ENCODE measurements at regions not wholly inside any gene's neighbourhood (a gene's known extent, or its start where the extent isn't known, plus 50 kb on each side); places are given as distances from the start of the nearest gene placed in this dataset.

- H3K27ac ChIP-seq (ENCODE audit: low read depth, low read length) = no peak overlapping the region
- 100% methylated on average over 1 of the region's 2 CpGs for WGBS
Measured at GRCh38 chrX:128884430-128884829, 638.9 kb downstream of the SMARCA1 start.

GRCh38 chrX:128883650-128884049 lies 639.6 kb downstream of the SMARCA1 start:
- Histone ChIP-seq H3K9ac (ENCODE audit: low read depth, low read length) (no peak overlapping the region), H3K27ac (ENCODE audit: low read depth, low read length) (no peak overlapping the region), H3K4me1 (ENCODE audit: insufficient read depth, low read length) (no peaks in the 10 kb centered on the region), H3K36me3 (ENCODE audit: insufficient read depth, low read length) (no peaks in the 10 kb centered on the region), H3K4me3 (ENCODE audit: low read length) (no peak overlapping the region), H3K9me3 (ENCODE audit: insufficient read depth, low read depth, low read length) (no peaks in the 10 kb centered on the region), H3K27me3 (ENCODE audit: insufficient read depth, low read length) (no peaks in the 10 kb centered on the region)
- WGBS = no CpG with 5 or more reads among the region's 3 CpGs

More at GRCh38 chrX:128884430-128884829, 638.9 kb downstream of the SMARCA1 start:
- no peaks in the 10 kb centered on the region for H3K36me3 ChIP-seq (ENCODE audit: insufficient read depth, low read length)
- H3K9ac ChIP-seq (ENCODE audit: low read depth, low read length) = no peak overlapping the region
- H3K4me3 ChIP-seq (ENCODE audit: low read length) = no peak overlapping the region
- no peaks in the 10 kb centered on the region for H3K27me3 ChIP-seq (ENCODE audit: insufficient read depth, low read length)
- H3K4me1 ChIP-seq (ENCODE audit: insufficient read depth, low read length) = no peaks in the 10 kb centered on the region
- H3K9me3 ChIP-seq (ENCODE audit: insufficient read depth, low read depth, low read length) = no peaks in the 10 kb centered on the region

GRCh38 chrX:128870361-128870760 lies 652.9 kb downstream of the SMARCA1 start:
- Histone ChIP-seq H3K27me3 (ENCODE audit: insufficient read depth, low read length) (no peaks in the 10 kb centered on the region), H3K27ac (ENCODE audit: low read depth, low read length) (no peak overlapping the region), H3K9ac (ENCODE audit: low read depth, low read length) (no peak overlapping the region), H3K36me3 (ENCODE audit: insufficient read depth, low read length) (no peaks in the 10 kb centered on the region), H3K4me1 (ENCODE audit: insufficient read depth, low read length) (no peaks in the 10 kb centered on the region), H3K9me3 (ENCODE audit: insufficient read depth, low read depth, low read length) (no peaks in the 10 kb centered on the region), H3K4me3 (ENCODE audit: low read length) (no peak overlapping the region)

- H3K4me3 ChIP-seq (ENCODE audit: low read length) = no peak overlapping the region
- no peak overlapping the region for H3K27ac ChIP-seq (ENCODE audit: low read depth, low read length)
- H3K9me3 ChIP-seq (ENCODE audit: insufficient read depth, low read depth, low read length) = no peaks in the 10 kb centered on the region
- H3K36me3 ChIP-seq (ENCODE audit: insufficient read depth, low read length) = no peaks in the 10 kb centered on the region
- no peak overlapping the region for H3K9ac ChIP-seq (ENCODE audit: low read depth, low read length)
- WGBS = 94% methylated on average over 2 of the region's 2 CpGs
- H3K27me3 ChIP-seq (ENCODE audit: insufficient read depth, low read length) = no peaks in the 10 kb centered on the region
- H3K4me1 ChIP-seq (ENCODE audit: insufficient read depth, low read length) = no peaks in the 10 kb centered on the region; the same call in 1 of the 2 replicates
Measured at GRCh38 chrX:128862557-128862956, 660.7 kb downstream of the SMARCA1 start.

GRCh38 chrX:128848374-128848773 lies 674.9 kb downstream of the SMARCA1 start:
- Histone ChIP-seq H3K27me3 (ENCODE audit: insufficient read depth, low read length) (no peaks in the 10 kb centered on the region), H3K9me3 (ENCODE audit: insufficient read depth, low read depth, low read length) (no peaks in the 10 kb centered on the region), H3K9ac (ENCODE audit: low read depth, low read length) (no peak overlapping the region), H3K27ac (ENCODE audit: low read depth, low read length) (no peak overlapping the region), H3K4me3 (ENCODE audit: low read length) (no peak overlapping the region), H3K4me1 (ENCODE audit: insufficient read depth, low read length) (no peaks in the 10 kb centered on the region), H3K36me3 (ENCODE audit: insufficient read depth, low read length) (no peaks in the 10 kb centered on the region)
- WGBS = 96% methylated on average over 3 of the region's 3 CpGs

- Histone ChIP-seq H3K27me3 (ENCODE audit: insufficient read depth, low read length) (no peaks in the 10 kb centered on the region), H3K27ac (ENCODE audit: low read depth, low read length) (no peak overlapping the region), H3K36me3 (ENCODE audit: insufficient read depth, low read length) (no peaks in the 10 kb centered on the region), H3K4me1 (ENCODE audit: insufficient read depth, low read length) (no peaks in the 10 kb centered on the region), H3K9ac (ENCODE audit: low read depth, low read length) (no peak overlapping the region), H3K9me3 (ENCODE audit: insufficient read depth, low read depth, low read length) (no peaks in the 10 kb centered on the region), H3K4me3 (ENCODE audit: low read length) (no peak overlapping the region)
- WGBS = 83% methylated on average over 1 of the region's 3 CpGs
Measured at GRCh38 chrX:128846385-128846784, 676.9 kb downstream of the SMARCA1 start.

- H3K27me3 ChIP-seq (ENCODE audit: insufficient read depth, low read length) = no peaks in the 10 kb centered on the region
- 91% methylated on average over 3 of the region's 5 CpGs for WGBS
- H3K36me3 ChIP-seq (ENCODE audit: insufficient read depth, low read length) = no peaks in the 10 kb centered on the region
Measured at GRCh38 chrX:128818690-128819089, 704.6 kb downstream of the SMARCA1 start.

GRCh38 chrX:128816919-128817318 lies 706.4 kb downstream of the SMARCA1 start:
- WGBS = 14% methylated on average over 2 of the region's 3 CpGs

More at GRCh38 chrX:128818690-128819089, 704.6 kb downstream of the SMARCA1 start:
- Histone ChIP-seq H3K27ac (ENCODE audit: low read depth, low read length) (no peak overlapping the region), H3K4me3 (ENCODE audit: low read length) (no peak overlapping the region), H3K9ac (ENCODE audit: low read depth, low read length) (no peak overlapping the region), H3K4me1 (ENCODE audit: insufficient read depth, low read length) (no peaks in the 10 kb centered on the region), H3K9me3 (ENCODE audit: insufficient read depth, low read depth, low read length) (no peaks in the 10 kb centered on the region)

GRCh38 chrX:128807367-128807766 lies 715.9 kb downstream of the SMARCA1 start:
- H3K27ac ChIP-seq (ENCODE audit: low read depth, low read length) = no peak overlapping the region
- H3K9ac ChIP-seq (ENCODE audit: low read depth, low read length) = no peak overlapping the region
- H3K9me3 ChIP-seq (ENCODE audit: insufficient read depth, low read depth, low read length) = peaks cover 14% of the 10 kb centered on the region; the same call in 1 of the 2 replicates
- H3K4me3 ChIP-seq (ENCODE audit: low read length) = no peak overlapping the region
- H3K36me3 ChIP-seq (ENCODE audit: insufficient read depth, low read length) = no peaks in the 10 kb centered on the region
- H3K27me3 ChIP-seq (ENCODE audit: insufficient read depth, low read length) = no peaks in the 10 kb centered on the region
- no peaks in the 10 kb centered on the region for H3K4me1 ChIP-seq (ENCODE audit: insufficient read depth, low read length)
- 94% methylated on average over 3 of the region's 3 CpGs for WGBS

More at GRCh38 chrX:128816919-128817318, 706.4 kb downstream of the SMARCA1 start:
- no peak overlapping the region for H3K27ac ChIP-seq (ENCODE audit: low read depth, low read length)
- no peaks in the 10 kb centered on the region for H3K27me3 ChIP-seq (ENCODE audit: insufficient read depth, low read length)
- no peaks in the 10 kb centered on the region for H3K36me3 ChIP-seq (ENCODE audit: insufficient read depth, low read length)
- H3K9ac ChIP-seq (ENCODE audit: low read depth, low read length) = no peak overlapping the region
- H3K9me3 ChIP-seq (ENCODE audit: insufficient read depth, low read depth, low read length) = no peaks in the 10 kb centered on the region
- no peaks in the 10 kb centered on the region for H3K4me1 ChIP-seq (ENCODE audit: insufficient read depth, low read length)
- H3K4me3 ChIP-seq (ENCODE audit: low read length) = no peak overlapping the region

GRCh38 chrX:128805236-128805635 lies 718.1 kb downstream of the SMARCA1 start:
- H3K36me3 ChIP-seq (ENCODE audit: insufficient read depth, low read length) = no peaks in the 10 kb centered on the region
- peaks cover 14% of the 10 kb centered on the region; the same call in 1 of the 2 replicates for H3K9me3 ChIP-seq (ENCODE audit: insufficient read depth, low read depth, low read length)
- H3K27me3 ChIP-seq (ENCODE audit: insufficient read depth, low read length) = no peaks in the 10 kb centered on the region
- 92% methylated on average over 2 of the region's 2 CpGs for WGBS
- H3K4me3 ChIP-seq (ENCODE audit: low read length) = no peak overlapping the region
- H3K4me1 ChIP-seq (ENCODE audit: insufficient read depth, low read length) = no peaks in the 10 kb centered on the region
- H3K27ac ChIP-seq (ENCODE audit: low read depth, low read length) = no peak overlapping the region
- no peak overlapping the region for H3K9ac ChIP-seq (ENCODE audit: low read depth, low read length)

- Histone ChIP-seq H3K36me3 (ENCODE audit: insufficient read depth, low read length) (no peaks in the 10 kb centered on the region), H3K4me3 (ENCODE audit: low read length) (no peak overlapping the region), H3K9me3 (ENCODE audit: insufficient read depth, low read depth, low read length) (peaks cover 14% of the 10 kb centered on the region; the same call in 1 of the 2 replicates), H3K9ac (ENCODE audit: low read depth, low read length) (no peak overlapping the region), H3K27me3 (ENCODE audit: insufficient read depth, low read length) (no peaks in the 10 kb centered on the region), H3K4me1 (ENCODE audit: insufficient read depth, low read length) (no peaks in the 10 kb centered on the region), H3K27ac (ENCODE audit: low read depth, low read length) (no peak overlapping the region)
- WGBS = 98% methylated on average over 2 of the region's 2 CpGs
Measured at GRCh38 chrX:128804828-128805227, 718.5 kb downstream of the SMARCA1 start.

GRCh38 chrX:128800138-128800537 lies 723.2 kb downstream of the SMARCA1 start:
- no peak overlapping the region for H3K27ac ChIP-seq (ENCODE audit: low read depth, low read length)
- no peaks in the 10 kb centered on the region for H3K36me3 ChIP-seq (ENCODE audit: insufficient read depth, low read length)
- WGBS = 43% methylated on average over 1 of the region's 2 CpGs
- H3K4me3 ChIP-seq (ENCODE audit: low read length) = no peak overlapping the region
- H3K9ac ChIP-seq (ENCODE audit: low read depth, low read length) = no peak overlapping the region
- H3K4me1 ChIP-seq (ENCODE audit: insufficient read depth, low read length) = no peaks in the 10 kb centered on the region
- no peaks in the 10 kb centered on the region for H3K9me3 ChIP-seq (ENCODE audit: insufficient read depth, low read depth, low read length)
- H3K27me3 ChIP-seq (ENCODE audit: insufficient read depth, low read length) = no peaks in the 10 kb centered on the region

Data from HUES64 (cell line).